ENCODE measurements at regions not wholly inside any gene's neighbourhood (a gene's known extent, or its start where the extent isn't known, plus 50 kb on each side); places are given as distances from the start of the nearest gene placed in this dataset.
"Not testable (repeated sequence)": the region's sequence is repeated elsewhere in the genome, so short reads cannot be mapped to it uniquely, and the experiment has no call there.

- no peak for DNase-seq
Observed at GRCh38 chr1:118828038-118828437, 160.1 kb downstream of the TBX15 start.

DNA sequence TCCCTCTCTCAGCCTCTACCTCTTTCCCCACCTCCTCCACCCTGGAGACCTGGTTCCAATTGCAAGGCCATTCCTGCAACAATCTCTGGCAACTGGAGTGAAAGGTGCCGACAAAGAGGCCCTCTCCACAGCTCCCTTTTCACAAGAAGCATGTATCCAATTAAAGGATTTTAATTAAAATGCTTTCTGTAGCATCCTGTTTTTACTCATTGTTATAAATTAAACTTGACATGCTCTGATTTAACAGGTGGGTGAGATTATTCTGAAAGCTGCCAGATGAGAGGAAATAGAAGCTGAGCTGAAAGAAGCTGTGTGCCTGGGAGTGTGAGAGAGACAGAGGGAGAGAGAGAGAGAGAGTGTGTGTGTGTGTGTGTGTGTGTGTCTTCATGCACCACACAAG lies 160.5 kb downstream of the TBX15 start:
- DNase-seq, result no peak

DNA sequence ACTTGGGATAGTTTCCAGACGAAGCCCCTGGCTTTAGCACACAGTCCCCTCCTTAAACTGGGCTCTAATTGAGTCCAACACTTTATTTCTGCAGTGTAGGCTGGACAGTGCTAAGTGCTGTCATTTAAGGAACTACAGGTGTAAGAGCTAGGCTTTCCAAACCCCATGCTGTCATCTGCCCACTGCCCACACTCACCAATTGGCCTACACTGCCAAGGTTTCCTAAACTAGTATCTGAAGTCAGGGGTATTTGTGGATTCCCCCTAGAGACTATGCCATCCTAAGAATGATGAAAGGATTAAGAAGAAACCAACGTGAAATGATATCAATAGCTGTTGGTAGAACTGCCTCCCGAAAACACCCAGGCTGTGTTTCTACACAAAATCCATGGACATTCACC lies 160.9 kb downstream of the TBX15 start:
- no peak for DNase-seq

DNA sequence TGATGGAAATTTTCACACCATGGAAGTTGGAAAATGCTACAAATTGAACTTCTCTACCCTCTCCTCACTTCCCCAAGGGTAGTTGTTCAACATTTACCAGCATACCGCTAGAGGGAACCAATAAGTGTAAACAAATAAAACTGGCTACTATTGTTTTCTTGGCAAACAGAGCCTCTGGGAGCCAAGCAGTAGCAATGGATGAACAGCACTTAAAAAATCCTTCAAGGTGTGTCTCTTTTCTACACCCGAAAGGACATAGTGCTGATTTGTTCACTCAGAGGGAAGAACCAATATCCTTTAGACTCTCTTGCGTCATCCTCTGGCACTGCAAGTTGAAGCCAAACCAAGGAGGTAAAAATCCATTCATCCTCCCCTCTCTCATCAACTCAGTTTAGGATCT lies 161.5 kb downstream of the TBX15 start:
- no peak for DNase-seq

GRCh38 chr1:118825619-118826018 lies 162.5 kb downstream of the TBX15 start:
- DNase-seq, result no peak

DNA sequence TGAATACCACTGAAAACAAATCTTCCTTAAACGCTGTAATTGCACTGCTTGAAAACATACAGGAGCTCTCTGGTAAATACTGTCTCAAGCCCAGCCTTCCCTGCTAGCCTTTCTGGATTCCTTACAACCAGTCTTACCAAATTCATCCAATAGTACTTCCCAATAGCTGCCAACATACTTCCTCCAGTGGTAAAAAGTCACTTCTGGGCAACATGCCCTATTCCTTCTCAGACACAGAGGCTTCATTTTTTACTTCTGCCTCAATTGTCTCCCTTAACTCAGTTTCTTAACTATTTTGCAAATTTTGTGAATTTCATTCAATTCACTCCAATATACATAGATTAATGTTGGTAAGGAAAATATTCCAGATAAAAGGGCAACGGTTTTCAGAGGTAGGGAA lies 166.3 kb downstream of the TBX15 start:
- DNase-seq, result no peak

GRCh38 chr1:118820864-118821263 lies 167.3 kb downstream of the TBX15 start:
- no peak for DNase-seq

GRCh38 chr1:118815909-118816308 lies 172.2 kb downstream of the TBX15 start:
- DNase-seq, result no peak

DNA sequence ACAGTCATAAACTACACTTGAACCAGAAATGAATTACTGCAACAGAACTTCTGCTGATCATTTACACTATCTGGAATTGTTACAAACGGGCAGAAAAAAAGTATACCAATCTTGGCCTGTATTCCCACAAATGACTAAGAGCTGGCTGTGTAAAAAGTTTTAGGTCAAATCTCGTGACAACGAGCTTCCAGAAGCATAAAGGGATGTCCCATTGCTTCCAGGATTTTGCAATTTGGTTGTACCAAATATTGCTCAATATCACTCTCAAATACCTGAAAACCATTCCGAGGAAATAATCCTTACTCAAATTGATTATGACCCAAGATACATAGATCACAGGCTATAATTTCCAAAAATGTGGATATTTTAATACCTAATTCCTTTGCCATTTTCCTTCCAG lies 175.6 kb downstream of the TBX15 start:
- DNase-seq, result no peak

DNA sequence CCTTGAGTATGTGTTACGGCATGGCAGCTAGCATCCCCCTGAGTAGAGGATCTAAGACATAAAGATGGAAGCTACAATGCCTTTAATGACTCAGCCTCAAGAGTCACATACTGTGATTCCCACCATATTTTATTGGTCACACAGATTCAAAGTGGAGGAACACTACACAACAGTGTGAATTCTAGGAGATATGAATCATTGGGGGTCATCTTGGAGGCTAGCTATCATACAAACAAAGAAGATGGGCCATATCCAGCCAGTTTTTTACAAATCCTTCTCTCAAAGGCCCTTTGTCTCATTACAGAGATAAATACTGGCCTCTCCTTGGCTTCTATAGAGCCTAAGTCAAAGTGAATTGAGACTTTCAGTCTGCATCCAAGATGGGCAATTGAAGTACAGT lies 177.0 kb downstream of the TBX15 start:
- DNase-seq, result no peak

- DNase-seq, result no peak
Observed at GRCh38 chr1:118809586-118809985, 178.6 kb downstream of the TBX15 start.

DNA sequence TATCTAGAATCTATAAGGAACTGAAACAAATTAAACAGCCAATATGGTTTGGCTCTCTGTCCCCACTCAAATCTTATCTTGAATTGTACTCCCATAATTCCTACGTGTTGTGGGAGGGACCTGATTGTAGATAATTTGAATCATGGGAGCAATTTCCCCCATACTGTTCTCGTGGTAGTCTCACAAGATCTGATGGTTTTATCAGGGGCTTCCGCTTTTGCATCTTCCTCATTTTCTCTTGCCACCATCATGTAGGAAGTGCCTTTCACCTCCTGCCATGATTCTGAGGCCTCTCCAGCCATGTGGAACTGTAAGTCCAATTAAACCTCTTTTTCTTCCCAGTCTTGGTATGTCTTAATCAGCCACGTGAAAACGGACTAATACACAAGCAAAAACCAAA lies 185.0 kb downstream of the TBX15 start:
- not testable (repeated sequence) for DNase-seq

DNA sequence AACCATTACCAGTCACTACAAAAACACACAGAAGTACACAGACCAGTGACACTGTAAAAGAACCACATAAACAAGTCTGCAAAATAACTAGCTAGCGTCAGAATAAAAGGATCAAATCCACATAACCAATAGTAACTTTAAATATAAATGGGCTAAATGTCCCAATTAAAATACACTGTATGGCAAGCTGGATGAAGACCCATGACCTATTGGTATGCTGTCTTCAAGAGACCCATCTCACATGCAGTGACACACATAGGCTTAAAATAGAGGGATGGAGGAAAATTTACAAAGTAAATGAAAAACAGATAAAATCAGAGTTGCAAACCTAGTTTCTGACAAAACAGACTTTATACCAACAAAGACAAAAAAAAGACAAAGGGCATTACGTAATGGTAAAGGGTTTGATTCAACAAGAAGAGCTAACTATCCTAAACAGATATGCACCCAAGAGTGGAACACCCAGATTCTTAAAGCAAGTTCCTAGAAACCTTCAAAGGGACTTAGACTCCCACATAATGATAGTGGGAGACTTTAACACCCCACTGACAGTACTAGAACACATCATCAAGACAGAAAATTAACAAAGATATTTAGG lies 196.9 kb downstream of the TBX15 start:
- no peak for DNase-seq

- DNase-seq, result peak; percentile 40 to 84
Observed at GRCh38 chr1:118788463-118788862, 199.7 kb downstream of the TBX15 start.

- DNase-seq, result no peak
Observed at GRCh38 chr1:118786454-118787155, 201.5 kb downstream of the TBX15 start.

- no peak for DNase-seq
Observed at GRCh38 chr1:118785246-118785645, 202.9 kb downstream of the TBX15 start.

- peak in 1 of 2 experiments; percentile 56 for DNase-seq
Observed at GRCh38 chr1:118783095-118783758, 204.9 kb downstream of the TBX15 start.

GRCh38 chr1:118773656-118774055 lies 214.5 kb downstream of the TBX15 start:
- DNase-seq, result no peak

GRCh38 chr1:118767971-118768370 lies 220.2 kb downstream of the TBX15 start:
- DNase-seq, result no peak

GRCh38 chr1:118753976-118754375 lies 234.2 kb downstream of the TBX15 start:
- DNase-seq, result no peak

DNA sequence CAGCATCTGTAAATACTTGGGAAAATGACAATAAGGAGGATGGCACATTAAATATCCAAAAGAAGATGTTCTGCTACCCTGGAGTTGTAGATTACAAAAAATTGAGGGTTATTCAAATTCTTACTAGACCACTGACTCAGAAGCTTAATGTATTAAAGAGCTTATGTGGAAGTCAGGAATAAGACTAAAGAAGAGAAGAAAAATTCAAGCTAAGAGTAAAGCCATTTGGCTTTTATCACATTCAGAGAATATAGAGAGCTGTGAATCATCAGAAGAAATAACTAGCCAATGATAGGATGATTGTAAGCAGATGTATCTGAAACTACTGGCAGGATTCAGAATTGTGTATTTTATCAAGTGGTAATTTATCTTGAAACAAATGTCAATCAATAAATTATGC lies 237.0 kb downstream of the TBX15 start:
- no peak for DNase-seq

- no peak for DNase-seq
Observed at GRCh38 chr1:118744420-118744819, 243.7 kb downstream of the TBX15 start.

GRCh38 chr1:118739501-118739900 lies 248.6 kb downstream of the TBX15 start:
- DNase-seq, result no peak

- DNase-seq, result no peak
Observed at GRCh38 chr1:118736322-118736721, 251.8 kb downstream of the TBX15 start.

Data from NCI-H2081 (cell line).